HL-60 (cell line): ENCODE measurements at regions not wholly inside any gene's neighbourhood (a gene's known extent, or its start where the extent isn't known, plus 50 kb on each side); places are given as distances from the start of the nearest gene placed in this dataset.

Experiments used
- DNase-seq, 2 experiments: peaks; one replicate each; pipeline ENCODE4 v3.0.0-alpha.2; 2010 to 2020; ENCODE audit warnings: low read depth in 1 of 2, low spot score in 1 of 2
- H3K27ac ChIP-seq: fragments of 250-450 bp; sonication (Bioruptor Pico); replicated peaks from 2 replicates; pipeline ENCODE4 v1.5.1; 2020; ENCODE audit warnings: mild to moderate bottlenecking, moderate library complexity
- H3K27me3 ChIP-seq: fragments of 250-450 bp; sonication (Bioruptor Pico); 2 replicates; pipeline ENCODE4 v1.5.1; 2021; ENCODE audit warnings: mild to moderate bottlenecking, moderate library complexity; ENCODE audit not compliant: insufficient read depth, poor library complexity, severe bottlenecking
- H3K4me3 ChIP-seq: replicated peaks from 2 replicates; pipeline ENCODE4 v1.5.1; 2011; ENCODE audit warnings: mild to moderate bottlenecking, control low read depth, low read length; ENCODE audit not compliant: insufficient read depth
- CTCF ChIP-seq: IDR thresholded peaks from one replicate; pipeline ENCODE4 v1.5.1; 2011; ENCODE audit warnings: low read length, control low read depth, inconsistent platforms; ENCODE audit not compliant: insufficient read depth
- GABPA ChIP-seq: IDR thresholded peaks from 2 replicates; pipeline ENCODE4 v1.6.1; 2012; ENCODE audit warnings: low read depth
- POLR2AphosphoS5 ChIP-seq: IDR thresholded peaks from 2 replicates; pipeline ENCODE4 v1.6.1; 2012; ENCODE audit warnings: low read depth
- SPI1 ChIP-seq: IDR thresholded peaks from 2 replicates; pipeline ENCODE4 v1.6.1; 2012; ENCODE audit warnings: low read depth, mild to moderate bottlenecking, borderline replicate concordance
- TF ChIP-seq, protein P1 (sequence below): IDR thresholded peaks from 2 replicates; pipeline ENCODE4 v1.6.1; 2012; ENCODE audit warnings: low read depth; ENCODE audit not compliant: insufficient replicate concordance

DNA sequence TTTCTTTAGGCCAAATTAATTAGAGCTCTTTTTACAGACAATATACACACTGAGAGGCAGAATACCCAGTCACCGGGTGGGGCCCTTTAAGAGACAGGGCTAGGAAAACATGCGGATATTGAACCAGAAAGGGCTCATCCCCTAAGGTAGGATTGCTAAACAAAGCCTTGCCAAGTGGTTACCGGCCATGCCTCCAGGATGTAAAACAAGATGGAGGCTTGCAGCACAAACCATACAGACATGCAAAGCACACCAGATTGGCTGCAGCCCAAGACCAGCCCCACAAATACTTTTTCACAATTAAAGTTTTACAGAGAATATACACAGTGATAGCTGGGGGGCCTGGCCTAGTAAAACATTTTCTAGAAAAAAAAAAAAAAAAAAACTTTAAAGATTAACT, 210.0 kb downstream of the KLHL4 start:
- H3K4me3 ChIP-seq: no peak overlapping the region
- no peak for DNase-seq
- TF ChIP-seq GABPA (no peak), POLR2AphosphoS5 (no peak), SPI1 (no peak), CTCF (no peak)
- TF ChIP-seq, protein P1, sequence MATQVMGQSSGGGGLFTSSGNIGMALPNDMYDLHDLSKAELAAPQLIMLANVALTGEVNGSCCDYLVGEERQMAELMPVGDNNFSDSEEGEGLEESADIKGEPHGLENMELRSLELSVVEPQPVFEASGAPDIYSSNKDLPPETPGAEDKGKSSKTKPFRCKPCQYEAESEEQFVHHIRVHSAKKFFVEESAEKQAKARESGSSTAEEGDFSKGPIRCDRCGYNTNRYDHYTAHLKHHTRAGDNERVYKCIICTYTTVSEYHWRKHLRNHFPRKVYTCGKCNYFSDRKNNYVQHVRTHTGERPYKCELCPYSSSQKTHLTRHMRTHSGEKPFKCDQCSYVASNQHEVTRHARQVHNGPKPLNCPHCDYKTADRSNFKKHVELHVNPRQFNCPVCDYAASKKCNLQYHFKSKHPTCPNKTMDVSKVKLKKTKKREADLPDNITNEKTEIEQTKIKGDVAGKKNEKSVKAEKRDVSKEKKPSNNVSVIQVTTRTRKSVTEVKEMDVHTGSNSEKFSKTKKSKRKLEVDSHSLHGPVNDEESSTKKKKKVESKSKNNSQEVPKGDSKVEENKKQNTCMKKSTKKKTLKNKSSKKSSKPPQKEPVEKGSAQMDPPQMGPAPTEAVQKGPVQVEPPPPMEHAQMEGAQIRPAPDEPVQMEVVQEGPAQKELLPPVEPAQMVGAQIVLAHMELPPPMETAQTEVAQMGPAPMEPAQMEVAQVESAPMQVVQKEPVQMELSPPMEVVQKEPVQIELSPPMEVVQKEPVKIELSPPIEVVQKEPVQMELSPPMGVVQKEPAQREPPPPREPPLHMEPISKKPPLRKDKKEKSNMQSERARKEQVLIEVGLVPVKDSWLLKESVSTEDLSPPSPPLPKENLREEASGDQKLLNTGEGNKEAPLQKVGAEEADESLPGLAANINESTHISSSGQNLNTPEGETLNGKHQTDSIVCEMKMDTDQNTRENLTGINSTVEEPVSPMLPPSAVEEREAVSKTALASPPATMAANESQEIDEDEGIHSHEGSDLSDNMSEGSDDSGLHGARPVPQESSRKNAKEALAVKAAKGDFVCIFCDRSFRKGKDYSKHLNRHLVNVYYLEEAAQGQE: no peak
- H3K27ac ChIP-seq: no peak overlapping the region
- H3K27me3 ChIP-seq: no peaks in the 10 kb centered on the region

DNA sequence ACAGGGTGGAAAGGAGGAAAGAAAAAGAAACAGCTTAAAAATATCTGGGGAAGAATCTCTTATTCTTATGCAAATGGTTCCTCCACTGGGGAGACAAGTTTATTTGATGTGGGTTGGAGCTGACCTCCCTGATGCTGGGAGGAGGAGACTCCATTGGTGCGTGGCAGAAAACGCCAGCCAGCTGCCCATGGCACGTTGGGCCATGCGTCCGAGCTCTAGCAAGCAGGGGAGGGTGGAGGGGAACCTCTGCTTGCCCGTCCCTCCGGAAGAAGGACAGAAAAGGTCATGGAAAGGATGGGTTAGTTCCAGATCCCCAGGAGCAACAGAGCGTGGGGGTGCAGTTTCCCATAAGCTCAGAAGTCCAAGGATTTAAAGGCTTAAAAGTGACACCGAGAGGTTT, 210.4 kb downstream of the KLHL4 start:
- TF ChIP-seq GABPA: no peak
- no peak for TF ChIP-seq SPI1
- TF ChIP-seq, protein P1: no peak
- TF ChIP-seq POLR2AphosphoS5: no peak
- no peak for TF ChIP-seq CTCF
- H3K4me3 ChIP-seq: no peak overlapping the region
- no peaks in the 10 kb centered on the region for H3K27me3 ChIP-seq
- no peak for DNase-seq
- H3K27ac ChIP-seq: no peak overlapping the region

GRCh38 chrX:87728459-87728858, 210.9 kb downstream of the KLHL4 start:
- H3K27ac ChIP-seq: no peak overlapping the region
- H3K27me3 ChIP-seq: no peaks in the 10 kb centered on the region
- TF ChIP-seq SPI1 (no peak), CTCF (no peak), GABPA (no peak), POLR2AphosphoS5 (no peak)
- TF ChIP-seq, protein P1: no peak
- no peak overlapping the region for H3K4me3 ChIP-seq
- DNase-seq: no peak
